Transverse colon (tissue), 4 donors: ENCODE measurements at regions not wholly inside any gene's neighbourhood (a gene's known extent, or its start where the extent isn't known, plus 50 kb on each side); places are given as distances from the start of the nearest gene placed in this dataset.
A peak's percentile ranks its signal among the peaks of the same experiment; 100 is the strongest.

Experiments used
- DNase-seq: peaks from one replicate; pipeline ENCODE4 v3.0.0-alpha.2; 2019
- H3K27ac ChIP-seq, 4 donors: fragments of 200-600 bp; sonication (generic); 2 replicates each; pipeline ENCODE4 v1.5.1; 2016 to 2018; ENCODE audit warnings: inconsistent platforms in 4 of 4
- H3K27me3 ChIP-seq: fragments of 200-600 bp; sonication (generic); 2 replicates; pipeline ENCODE4 v1.5.1; 2017; ENCODE audit warnings: inconsistent platforms
- H3K36me3 ChIP-seq, 4 donors: fragments of 200-600 bp; sonication (generic); 2 replicates each; pipeline ENCODE4 v1.5.1; 2017 to 2019; ENCODE audit warnings: inconsistent platforms in 4 of 4
- H3K4me1 ChIP-seq, 4 donors: fragments of 200-600 bp; sonication (generic); 2 replicates each; pipeline ENCODE4 v1.5.1; 2017 to 2020; ENCODE audit warnings: inconsistent platforms in 4 of 4
- H3K4me3 ChIP-seq, 4 donors: fragments of 200-600 bp; sonication (generic); 1 replicate in 1 of 4; 2 replicates in 3 of 4; pipeline versions ENCODE4 v1.5.1 to v1.6.1; 2017 to 2019; ENCODE audit warnings: inconsistent platforms in 4 of 4
- H3K9me3 ChIP-seq, 2 donors: fragments of 200-600 bp; sonication (generic); 2 replicates each; pipeline ENCODE4 v1.5.1; 2017 to 2019; ENCODE audit warnings: inconsistent platforms in 2 of 2
- EP300 ChIP-seq: sonication (generic); formaldehyde crosslinking; IDR thresholded peaks from one replicate; pipeline ENCODE4 v1.6.1; 2017; ENCODE audit warnings: antibody characterized with exemption, low read depth
- POLR2A ChIP-seq: fragments of 450-650 bp; IDR thresholded peaks from one replicate; pipeline ENCODE4 v1.6.1; 2016; ENCODE audit warnings: antibody characterized with exemption, mild to moderate bottlenecking, moderate library complexity
- POLR2AphosphoS5 ChIP-seq, 3 donors: sonication (generic); formaldehyde crosslinking; IDR thresholded peaks; one replicate each; pipeline ENCODE4 v1.6.1; 2016; ENCODE audit warnings: antibody characterized with exemption in 3 of 3
- WGBS, 2 donors: methylation state at CpG; one replicate each; pipeline ENCODE4 v1.1.5; 2018; ENCODE audit warnings: low coverage in 1 of 2; 5-methylcytosine and 5-hydroxymethylcytosine counted together
- in situ Hi-C, 4 donors: fragments of 200-750 bp; cut with MboI; loops; one replicate each; pipeline versions ENCODE4 v1.15.0 to v1.15.1; 2017; ENCODE audit warnings: low sequenced_read_pairs in 3 of 4, low pct_ligation_motif_present in 1 of 4, low pct_unique_long_range_greater_than_20kb in 1 of 4
- intact Hi-C: fragments of 100-400 bp; cut with DNase I; formaldehyde crosslinking; loops from one replicate; pipeline ENCODE4 v1.15.1; 2023; ENCODE audit warnings: low total_unique reads
- TF ChIP-seq, protein P1 (sequence below), 5 experiments: fragments of 200-600 bp in 3 of 5; fragments of 450-650 bp in 2 of 5; sonication (generic) in 3 of 5; IDR thresholded peaks; 1 replicate in 2 of 5; 2 replicates in 3 of 5; pipeline ENCODE4 v1.5.1; 2016 to 2017; ENCODE audit warnings: antibody characterized with exemption in 5 of 5, inconsistent platforms in 3 of 5, mild to moderate bottlenecking in 2 of 5, moderate library complexity in 1 of 5

GRCh38 chr16:48459167-48459566, 74.0 kb upstream of the SIAH1 start:
- no peaks in the 10 kb centered on the region for H3K9me3 ChIP-seq
- no peak overlapping the region for H3K4me3 ChIP-seq
- intact Hi-C loops: no loop called here
- 85 to 93% methylated on average over 3 of the region's 3 CpGs for WGBS, 2 donors
- H3K36me3 ChIP-seq: no peaks in the 10 kb centered on the region
- H3K27me3 ChIP-seq: no peaks in the 10 kb centered on the region
- TF ChIP-seq EP300 (no peak), POLR2A (no peak), POLR2AphosphoS5 (IDR thresholded peaks at IDR 0.05) (no peak)
- TF ChIP-seq, protein P1, sequence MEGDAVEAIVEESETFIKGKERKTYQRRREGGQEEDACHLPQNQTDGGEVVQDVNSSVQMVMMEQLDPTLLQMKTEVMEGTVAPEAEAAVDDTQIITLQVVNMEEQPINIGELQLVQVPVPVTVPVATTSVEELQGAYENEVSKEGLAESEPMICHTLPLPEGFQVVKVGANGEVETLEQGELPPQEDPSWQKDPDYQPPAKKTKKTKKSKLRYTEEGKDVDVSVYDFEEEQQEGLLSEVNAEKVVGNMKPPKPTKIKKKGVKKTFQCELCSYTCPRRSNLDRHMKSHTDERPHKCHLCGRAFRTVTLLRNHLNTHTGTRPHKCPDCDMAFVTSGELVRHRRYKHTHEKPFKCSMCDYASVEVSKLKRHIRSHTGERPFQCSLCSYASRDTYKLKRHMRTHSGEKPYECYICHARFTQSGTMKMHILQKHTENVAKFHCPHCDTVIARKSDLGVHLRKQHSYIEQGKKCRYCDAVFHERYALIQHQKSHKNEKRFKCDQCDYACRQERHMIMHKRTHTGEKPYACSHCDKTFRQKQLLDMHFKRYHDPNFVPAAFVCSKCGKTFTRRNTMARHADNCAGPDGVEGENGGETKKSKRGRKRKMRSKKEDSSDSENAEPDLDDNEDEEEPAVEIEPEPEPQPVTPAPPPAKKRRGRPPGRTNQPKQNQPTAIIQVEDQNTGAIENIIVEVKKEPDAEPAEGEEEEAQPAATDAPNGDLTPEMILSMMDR (IDR thresholded peaks at IDR 0.05): no peak
- DNase-seq: no peak
- peak overlapping the region in 1 of 4 donors; percentile 42 for H3K27ac ChIP-seq
- in situ Hi-C loops: no loop called here
- H3K4me1 ChIP-seq: peaks cover 0 to 3% (median 0%) of the 10 kb centered on the region in 4 donors

- no peaks in the 10 kb centered on the region for H3K9me3 ChIP-seq
- H3K27me3 ChIP-seq: no peaks in the 10 kb centered on the region
- H3K27ac ChIP-seq: no peak overlapping the region
- DNase-seq: no peak
- in situ Hi-C loops: no loop called here
- no peak overlapping the region for H3K4me3 ChIP-seq
- peaks cover 0 to 3% (median 0%) of the 10 kb centered on the region in 4 donors for H3K4me1 ChIP-seq
- H3K36me3 ChIP-seq: no peaks in the 10 kb centered on the region
- TF ChIP-seq EP300: no peak
- no peak for TF ChIP-seq POLR2A
- TF ChIP-seq, protein P1 (IDR thresholded peaks at IDR 0.05): no peak
- TF ChIP-seq POLR2AphosphoS5 (IDR thresholded peaks at IDR 0.05): no peak
- WGBS, 2 donors: 92% methylated on average over 7 of the region's 7 CpGs; no CpG with 5 or more reads in 1 of the 2 donors
- intact Hi-C loops: no loop called here
Observed at GRCh38 chr16:48454051-48454450, 68.8 kb upstream of the SIAH1 start.

GRCh38 chr16:48452991-48453760, 68.0 kb upstream of the SIAH1 start:
- H3K36me3 ChIP-seq: no peaks in the 10 kb centered on the region
- intact Hi-C loops (no loop called here), in situ Hi-C loops (no loop called here)
- H3K27me3 ChIP-seq: no peaks in the 10 kb centered on the region
- H3K4me3 ChIP-seq: no peak overlapping the region
- no peaks in the 10 kb centered on the region for H3K9me3 ChIP-seq
- no peak for DNase-seq
- WGBS, 2 donors: 80 to 84% methylated on average over 3 to 7 of the region's 11 CpGs
- no peak overlapping the region for H3K27ac ChIP-seq
- TF ChIP-seq EP300 (no peak), POLR2A (no peak), POLR2AphosphoS5 (IDR thresholded peaks at IDR 0.05) (no peak)
- TF ChIP-seq, protein P1 (IDR thresholded peaks at IDR 0.05): no peak
- H3K4me1 ChIP-seq: peaks cover 0 to 3% (median 0%) of the 10 kb centered on the region in 4 donors

DNA sequence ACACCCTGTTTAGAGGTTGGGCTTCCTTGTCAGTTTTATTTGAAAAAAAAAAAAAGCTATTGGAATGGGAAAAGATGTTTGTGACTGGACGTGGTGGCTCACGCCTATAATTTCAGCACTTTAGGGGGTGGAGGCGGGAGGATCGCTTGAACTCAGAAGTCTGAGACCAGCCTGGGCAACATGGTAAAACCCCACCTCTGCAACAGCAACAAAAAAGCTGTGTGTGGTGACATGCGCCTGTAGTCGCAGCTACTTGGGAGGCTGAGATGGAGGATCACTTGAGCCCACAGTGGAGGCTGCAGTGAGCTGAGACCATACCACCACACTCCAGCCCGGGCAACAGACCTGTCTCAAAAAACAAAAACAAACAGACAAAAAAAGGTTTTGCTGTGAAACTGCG, 66.1 kb upstream of the SIAH1 start:
- H3K27ac ChIP-seq: no peak overlapping the region
- no peak for DNase-seq
- no peaks in the 10 kb centered on the region for H3K27me3 ChIP-seq
- H3K4me3 ChIP-seq: no peak overlapping the region
- WGBS, 2 donors: 68 to 92% methylated on average over 3 to 8 of the region's 8 CpGs
- no peaks in the 10 kb centered on the region for H3K4me1 ChIP-seq
- no peaks in the 10 kb centered on the region for H3K36me3 ChIP-seq
- no peak for TF ChIP-seq EP300
- TF ChIP-seq POLR2AphosphoS5 (IDR thresholded peaks at IDR 0.05): no peak
- TF ChIP-seq, protein P1 (IDR thresholded peaks at IDR 0.05): no peak
- no peak for TF ChIP-seq POLR2A
- in situ Hi-C loops: no loop called here
- H3K9me3 ChIP-seq: no peaks in the 10 kb centered on the region
- intact Hi-C loops: no loop called here
